Uterus (tissue), 3 donors: ENCODE measurements at regions not wholly inside any gene's neighbourhood (a gene's known extent, or its start where the extent isn't known, plus 50 kb on each side); places are given as distances from the start of the nearest gene placed in this dataset.

Experiments
- DNase-seq, 2 donors: peaks; one replicate each; pipeline ENCODE4 v3.0.0-alpha.2; 2019 to 2020
- H3K27ac ChIP-seq, 2 donors: fragments of 200-600 bp; sonication (generic); 1 replicate in 1 of 2; 2 replicates in 1 of 2; pipeline ENCODE4 v1.5.1; 2016 to 2018
- H3K27me3 ChIP-seq, 2 donors: fragments of 200-600 bp; sonication (generic); one replicate each; pipeline ENCODE4 v1.5.1; 2018 to 2019; ENCODE audit warnings: control low read depth in 1 of 2
- H3K36me3 ChIP-seq, 2 donors: fragments of 200-600 bp; sonication (generic); one replicate each; pipeline ENCODE4 v1.5.1; 2019; ENCODE audit warnings: control low read depth in 1 of 2
- H3K4me1 ChIP-seq, 2 donors: fragments of 200-600 bp; sonication (generic); one replicate each; pipeline ENCODE4 v1.5.1; 2018 to 2019; ENCODE audit warnings: control low read depth in 1 of 2
- H3K4me3 ChIP-seq, 2 donors: fragments of 200-600 bp; sonication (generic); 1 replicate in 1 of 2; 2 replicates in 1 of 2; pipeline ENCODE4 v1.5.1; 2018 to 2019; ENCODE audit warnings: mild to moderate bottlenecking in 1 of 2
- H3K9me3 ChIP-seq, 2 donors: fragments of 200-600 bp; sonication (generic); one replicate each; pipeline ENCODE4 v1.5.1; 2019; ENCODE audit warnings: control low read depth in 1 of 2
- POLR2A ChIP-seq, 2 donors: fragments of 450-650 bp; IDR thresholded peaks; one replicate each; pipeline ENCODE4 v1.6.1; 2016; ENCODE audit warnings: antibody characterized with exemption in 2 of 2, mild to moderate bottlenecking in 1 of 2, moderate library complexity in 1 of 2
- intact Hi-C: fragments of 100-400 bp; cut with DNase I; formaldehyde crosslinking; loops from one replicate; pipeline ENCODE4 v1.15.1; 2023; ENCODE audit warnings: low total_unique reads
- TF ChIP-seq, protein P1 (sequence below), 4 experiments: fragments of 200-600 bp in 2 of 4; fragments of 450-650 bp in 2 of 4; sonication (generic) in 2 of 4; IDR thresholded peaks; one replicate each; pipeline ENCODE4 v1.5.1; 2016 to 2019; ENCODE audit warnings: antibody characterized with exemption in 4 of 4, mild to moderate bottlenecking in 2 of 4, moderate library complexity in 1 of 4
- donor health status: DM: yes; HTN: yes; CAD: no.

DNA sequence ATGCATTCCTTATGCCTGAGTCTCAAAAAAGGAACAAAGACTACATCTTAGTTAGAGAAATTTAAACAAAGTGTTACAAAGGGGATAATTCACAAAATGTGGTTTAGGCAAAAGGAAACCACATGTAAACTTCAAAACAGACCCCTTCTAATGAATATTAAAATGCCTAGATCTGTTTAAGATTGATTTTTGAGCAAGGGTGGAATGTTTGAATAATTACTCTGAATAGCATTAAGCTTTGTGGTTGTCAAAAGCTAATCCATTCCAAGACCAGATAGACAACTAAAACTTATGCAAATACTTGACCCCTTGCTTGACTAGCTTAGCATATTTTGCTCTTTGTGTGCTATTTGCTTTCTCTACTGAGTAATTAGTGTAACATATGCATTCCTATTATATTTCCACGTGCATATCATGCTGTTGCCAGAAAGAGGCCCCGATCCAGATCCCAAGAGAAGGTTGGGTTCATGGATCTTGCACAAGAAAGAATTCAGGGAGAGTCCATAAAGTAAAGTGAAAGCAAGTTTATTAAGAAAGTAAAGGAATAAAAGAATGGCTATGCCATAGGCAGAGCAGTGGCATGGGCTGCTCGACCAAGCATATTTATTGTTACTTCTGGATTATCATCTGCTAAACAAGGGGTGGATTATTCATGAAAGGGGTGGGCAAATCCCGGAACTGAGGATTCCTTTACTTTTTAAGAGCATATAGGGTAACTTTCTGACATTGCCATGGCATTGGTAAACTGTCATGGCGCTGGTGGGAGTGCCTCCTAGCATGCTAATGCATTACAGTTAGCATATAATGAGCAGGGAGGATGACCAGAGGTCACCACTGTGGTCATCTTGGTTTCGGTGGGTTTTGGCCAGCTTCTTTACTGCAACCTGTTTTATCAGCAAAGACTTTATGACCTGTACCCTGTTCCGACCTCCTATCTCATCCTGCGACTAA is 1193.4 kb upstream of the EYS start:
- H3K36me3 ChIP-seq, result no peaks in the 10 kb centered on the region

DNA sequence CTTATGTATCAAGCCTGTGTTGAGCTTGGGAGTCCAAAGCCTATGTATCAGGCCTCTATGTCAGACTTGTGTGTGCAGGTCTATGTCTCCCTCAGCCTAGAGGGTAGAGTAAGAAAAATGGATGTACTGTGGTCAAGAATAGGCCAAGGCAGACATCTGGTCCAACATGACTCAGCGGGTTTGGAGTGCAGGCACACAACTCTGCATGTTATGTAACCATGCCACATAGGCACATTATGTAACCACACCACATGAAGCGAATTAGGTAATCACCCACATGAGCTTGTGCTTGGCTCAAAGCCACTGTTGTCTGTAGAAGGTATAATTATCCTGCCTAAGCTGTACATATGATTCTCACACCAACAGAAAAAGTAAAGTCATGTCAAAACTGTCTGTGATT is 1190.5 kb upstream of the EYS start:
- intact Hi-C loops, result no loop called here
- TF ChIP-seq, protein P1, sequence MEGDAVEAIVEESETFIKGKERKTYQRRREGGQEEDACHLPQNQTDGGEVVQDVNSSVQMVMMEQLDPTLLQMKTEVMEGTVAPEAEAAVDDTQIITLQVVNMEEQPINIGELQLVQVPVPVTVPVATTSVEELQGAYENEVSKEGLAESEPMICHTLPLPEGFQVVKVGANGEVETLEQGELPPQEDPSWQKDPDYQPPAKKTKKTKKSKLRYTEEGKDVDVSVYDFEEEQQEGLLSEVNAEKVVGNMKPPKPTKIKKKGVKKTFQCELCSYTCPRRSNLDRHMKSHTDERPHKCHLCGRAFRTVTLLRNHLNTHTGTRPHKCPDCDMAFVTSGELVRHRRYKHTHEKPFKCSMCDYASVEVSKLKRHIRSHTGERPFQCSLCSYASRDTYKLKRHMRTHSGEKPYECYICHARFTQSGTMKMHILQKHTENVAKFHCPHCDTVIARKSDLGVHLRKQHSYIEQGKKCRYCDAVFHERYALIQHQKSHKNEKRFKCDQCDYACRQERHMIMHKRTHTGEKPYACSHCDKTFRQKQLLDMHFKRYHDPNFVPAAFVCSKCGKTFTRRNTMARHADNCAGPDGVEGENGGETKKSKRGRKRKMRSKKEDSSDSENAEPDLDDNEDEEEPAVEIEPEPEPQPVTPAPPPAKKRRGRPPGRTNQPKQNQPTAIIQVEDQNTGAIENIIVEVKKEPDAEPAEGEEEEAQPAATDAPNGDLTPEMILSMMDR (IDR thresholded peaks at IDR 0.05), result no peak
- no peak for TF ChIP-seq POLR2A (IDR thresholded peaks at IDR 0.05)
- Histone ChIP-seq H3K36me3 (no peaks in the 10 kb centered on the region), H3K4me1 (no peaks in the 10 kb centered on the region), H3K4me3 (no peak overlapping the region), H3K27ac (no peak overlapping the region), H3K27me3 (no peaks in the 10 kb centered on the region), H3K9me3 (no peaks in the 10 kb centered on the region)
- DNase-seq, result no peak

More for the DNA sequence above, 1193.4 kb upstream of the EYS start:
- intact Hi-C loops, result no loop called here
- no peak for DNase-seq
- TF ChIP-seq, protein P1 (IDR thresholded peaks at IDR 0.05), result no peak
- Histone ChIP-seq H3K4me3 (no peak overlapping the region), H3K9me3 (no peaks in the 10 kb centered on the region), H3K4me1 (no peaks in the 10 kb centered on the region), H3K27ac (no peak overlapping the region), H3K27me3 (no peaks in the 10 kb centered on the region)

DNA sequence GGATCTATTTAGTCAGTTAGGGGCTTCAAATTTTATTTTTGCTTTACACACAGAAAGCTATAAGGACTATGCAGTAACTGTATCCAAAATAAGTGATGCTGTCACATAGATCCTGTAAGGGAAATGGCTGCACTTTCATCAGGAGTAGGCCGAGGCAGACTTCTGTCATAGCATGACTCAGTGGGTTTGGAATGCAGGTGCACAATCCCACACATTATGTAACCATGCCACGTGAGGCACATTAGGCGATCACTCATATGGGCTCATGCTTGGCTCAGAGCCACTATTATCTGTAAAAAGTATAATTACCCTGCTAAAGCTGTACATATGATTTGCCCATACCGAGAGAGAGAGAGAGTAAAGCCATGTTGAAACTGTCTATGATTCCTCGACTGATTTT is 1189.4 kb upstream of the EYS start:
- no peak for DNase-seq
- intact Hi-C loops, result no loop called here
- Histone ChIP-seq H3K27ac (no peak overlapping the region), H3K4me3 (no peak overlapping the region), H3K4me1 (no peaks in the 10 kb centered on the region), H3K27me3 (no peaks in the 10 kb centered on the region), H3K36me3 (no peaks in the 10 kb centered on the region), H3K9me3 (no peaks in the 10 kb centered on the region)
- TF ChIP-seq POLR2A (IDR thresholded peaks at IDR 0.05), result no peak
- TF ChIP-seq, protein P1 (IDR thresholded peaks at IDR 0.05), result no peak

DNA sequence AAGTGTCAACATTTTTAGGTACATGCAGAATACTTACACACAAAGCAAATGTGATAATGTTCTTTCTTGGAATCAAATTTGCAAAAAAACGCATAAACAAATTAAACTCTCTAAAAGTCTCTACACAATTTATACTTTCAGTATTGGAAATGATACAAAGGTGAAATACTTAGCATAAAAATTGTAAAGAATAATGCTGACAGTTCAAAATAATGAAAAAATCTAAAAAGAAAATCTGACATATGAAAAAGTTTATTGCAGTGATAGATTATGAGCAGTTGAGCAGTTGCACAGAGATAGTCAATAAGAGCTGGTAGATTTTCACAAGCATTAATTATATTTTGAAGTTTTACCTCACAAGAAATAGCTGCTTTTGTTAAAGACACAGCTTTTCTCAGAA is 1176.4 kb upstream of the EYS start:
- intact Hi-C loops, result no loop called here

DNA sequence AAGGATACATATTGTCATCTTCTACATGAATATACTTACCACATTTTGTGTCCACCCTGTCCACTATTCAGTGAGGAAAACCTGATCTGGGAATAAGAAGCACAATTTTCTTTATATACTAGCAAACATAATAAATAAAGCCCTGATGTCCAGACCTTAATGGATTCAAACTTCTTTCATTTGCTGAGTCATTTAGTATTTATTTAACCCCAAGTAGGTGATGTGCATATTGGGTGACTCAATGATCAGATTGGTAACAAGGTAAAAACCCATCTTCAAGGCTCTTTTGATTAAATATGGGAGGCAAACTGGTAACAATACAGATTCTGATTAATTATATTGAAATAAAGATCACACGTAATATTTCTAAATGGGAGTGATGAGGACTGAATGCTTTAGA is 1159.8 kb upstream of the EYS start:
- H3K27me3 ChIP-seq, result no peaks in the 10 kb centered on the region
- no peaks in the 10 kb centered on the region for H3K36me3 ChIP-seq
- no peaks in the 10 kb centered on the region for H3K9me3 ChIP-seq
- no peak overlapping the region for H3K4me3 ChIP-seq
- intact Hi-C loops, result no loop called here
- no peaks in the 10 kb centered on the region for H3K4me1 ChIP-seq
- H3K27ac ChIP-seq, result no peak overlapping the region
- TF ChIP-seq, protein P1 (IDR thresholded peaks at IDR 0.05), result no peak
- no peak for TF ChIP-seq POLR2A (IDR thresholded peaks at IDR 0.05)
- DNase-seq, result no peak

More for the DNA sequence above, 1176.4 kb upstream of the EYS start:
- Histone ChIP-seq H3K4me1 (no peaks in the 10 kb centered on the region), H3K4me3 (no peak overlapping the region), H3K36me3 (no peaks in the 10 kb centered on the region), H3K27ac (no peak overlapping the region), H3K9me3 (no peaks in the 10 kb centered on the region), H3K27me3 (no peaks in the 10 kb centered on the region)
- TF ChIP-seq, protein P1 (IDR thresholded peaks at IDR 0.05), result no peak
- no peak for TF ChIP-seq POLR2A (IDR thresholded peaks at IDR 0.05)
- no peak for DNase-seq
